Ishikawa (cell line): ENCODE measurements at regions not wholly inside any gene's neighbourhood (a gene's known extent, or its start where the extent isn't known, plus 50 kb on each side); places are given as distances from the start of the nearest gene placed in this dataset.

Experiments used
- CEBPB ChIP-seq: IDR thresholded peaks from 2 replicates; pipeline ENCODE4 v1.6.1; 2012
- CREB1 ChIP-seq: IDR thresholded peaks from 2 replicates; pipeline ENCODE4 v1.6.1; 2012; ENCODE audit warnings: low read depth
- EP300 ChIP-seq: IDR thresholded peaks from 2 replicates; pipeline ENCODE4 v1.6.1; 2012; ENCODE audit warnings: borderline replicate concordance
- FOXM1 ChIP-seq: IDR thresholded peaks from 2 replicates; pipeline ENCODE4 v1.6.1; 2012; ENCODE audit warnings: low read depth, borderline replicate concordance
- NFIC ChIP-seq: IDR thresholded peaks from 2 replicates; pipeline ENCODE4 v1.6.1; 2012
- RAD21 ChIP-seq: IDR thresholded peaks from 2 replicates; pipeline ENCODE4 v1.6.1; 2012; ENCODE audit warnings: low read depth
- TAF1 ChIP-seq: IDR thresholded peaks from 2 replicates; pipeline ENCODE4 v1.6.1; 2012; ENCODE audit warnings: low read depth, mild to moderate bottlenecking
- TEAD4 ChIP-seq: IDR thresholded peaks from 2 replicates; pipeline ENCODE4 v1.6.1; 2012
- YY1 ChIP-seq: IDR thresholded peaks from 2 replicates; pipeline ENCODE4 v1.6.1; 2012; ENCODE audit warnings: low read depth
- TF ChIP-seq, protein P1 (sequence below): IDR thresholded peaks from 2 replicates; pipeline ENCODE4 v1.6.1; 2012; ENCODE audit warnings: low read depth, mild to moderate bottlenecking
- TF ChIP-seq, protein P2 (sequence below): IDR thresholded peaks from 2 replicates; pipeline ENCODE4 v1.6.1; 2012

DNA sequence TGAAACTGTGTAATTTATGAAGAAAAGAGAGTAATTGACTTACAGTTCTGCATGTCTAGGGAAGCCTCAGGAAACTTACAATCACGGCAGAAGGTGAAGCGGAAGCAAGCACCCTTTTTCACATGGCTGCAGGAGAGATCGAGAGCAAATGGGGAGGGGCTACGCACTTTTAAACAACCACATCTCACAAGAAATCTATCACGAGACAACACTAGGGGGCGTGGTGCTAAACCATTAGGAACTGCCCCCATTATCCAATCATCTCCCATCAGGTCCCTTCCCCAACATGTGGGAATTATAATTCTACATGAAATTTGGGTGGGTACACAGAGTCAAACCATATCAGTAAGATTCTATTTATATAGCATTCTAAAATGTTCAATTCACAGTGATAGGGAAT is 114.8 kb upstream of the TRPC4 start:
- TF ChIP-seq, protein P1, sequence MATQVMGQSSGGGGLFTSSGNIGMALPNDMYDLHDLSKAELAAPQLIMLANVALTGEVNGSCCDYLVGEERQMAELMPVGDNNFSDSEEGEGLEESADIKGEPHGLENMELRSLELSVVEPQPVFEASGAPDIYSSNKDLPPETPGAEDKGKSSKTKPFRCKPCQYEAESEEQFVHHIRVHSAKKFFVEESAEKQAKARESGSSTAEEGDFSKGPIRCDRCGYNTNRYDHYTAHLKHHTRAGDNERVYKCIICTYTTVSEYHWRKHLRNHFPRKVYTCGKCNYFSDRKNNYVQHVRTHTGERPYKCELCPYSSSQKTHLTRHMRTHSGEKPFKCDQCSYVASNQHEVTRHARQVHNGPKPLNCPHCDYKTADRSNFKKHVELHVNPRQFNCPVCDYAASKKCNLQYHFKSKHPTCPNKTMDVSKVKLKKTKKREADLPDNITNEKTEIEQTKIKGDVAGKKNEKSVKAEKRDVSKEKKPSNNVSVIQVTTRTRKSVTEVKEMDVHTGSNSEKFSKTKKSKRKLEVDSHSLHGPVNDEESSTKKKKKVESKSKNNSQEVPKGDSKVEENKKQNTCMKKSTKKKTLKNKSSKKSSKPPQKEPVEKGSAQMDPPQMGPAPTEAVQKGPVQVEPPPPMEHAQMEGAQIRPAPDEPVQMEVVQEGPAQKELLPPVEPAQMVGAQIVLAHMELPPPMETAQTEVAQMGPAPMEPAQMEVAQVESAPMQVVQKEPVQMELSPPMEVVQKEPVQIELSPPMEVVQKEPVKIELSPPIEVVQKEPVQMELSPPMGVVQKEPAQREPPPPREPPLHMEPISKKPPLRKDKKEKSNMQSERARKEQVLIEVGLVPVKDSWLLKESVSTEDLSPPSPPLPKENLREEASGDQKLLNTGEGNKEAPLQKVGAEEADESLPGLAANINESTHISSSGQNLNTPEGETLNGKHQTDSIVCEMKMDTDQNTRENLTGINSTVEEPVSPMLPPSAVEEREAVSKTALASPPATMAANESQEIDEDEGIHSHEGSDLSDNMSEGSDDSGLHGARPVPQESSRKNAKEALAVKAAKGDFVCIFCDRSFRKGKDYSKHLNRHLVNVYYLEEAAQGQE: no peak
- TF ChIP-seq RAD21 (no peak), FOXM1 (no peak), YY1 (no peak), CREB1 (no peak), EP300 (no peak), CEBPB (no peak), TEAD4 (no peak), TAF1 (no peak), NFIC (no peak)
- TF ChIP-seq, protein P2, sequence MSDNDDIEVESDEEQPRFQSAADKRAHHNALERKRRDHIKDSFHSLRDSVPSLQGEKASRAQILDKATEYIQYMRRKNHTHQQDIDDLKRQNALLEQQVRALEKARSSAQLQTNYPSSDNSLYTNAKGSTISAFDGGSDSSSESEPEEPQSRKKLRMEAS: no peak
